SU-DHL-6 (cell line): ENCODE measurements at regions not wholly inside any gene's neighbourhood (a gene's known extent, or its start where the extent isn't known, plus 50 kb on each side); places are given as distances from the start of the nearest gene placed in this dataset.

Experiments used
- H2AFZ ChIP-seq: fragments of 200-600 bp; sonication (generic); 2 replicates; pipeline ENCODE4 v1.6.1; 2014; ENCODE audit warnings: low read depth, mild to moderate bottlenecking, moderate library complexity, mixed read lengths, antibody characterized with exemption, low read length; ENCODE audit not compliant: severe bottlenecking
- H3F3A ChIP-seq: fragments of 200-600 bp; shearing (Covaris generic); 2 replicates; pipeline ENCODE4 v1.6.0; 2016; ENCODE audit warnings: antibody characterized with exemption, mild to moderate bottlenecking; ENCODE audit not compliant: insufficient read depth
- H3K27ac ChIP-seq: fragments of 200-600 bp; sonication (generic); 2 replicates; pipeline ENCODE4 v1.5.1; 2016; ENCODE audit warnings: low read depth, mild to moderate bottlenecking, low read length, moderate library complexity, mixed read lengths
- H3K27me3 ChIP-seq: fragments of 200-600 bp; sonication (generic), shearing (Covaris generic); 2 replicates; pipeline ENCODE4 v1.6.0; 2014; ENCODE audit warnings: mild to moderate bottlenecking, low read length
- H3K36me3 ChIP-seq: fragments of 200-600 bp; sonication (generic); 2 replicates; pipeline ENCODE4 v1.6.1; 2014; ENCODE audit warnings: mild to moderate bottlenecking, low read length, mixed read lengths
- H3K4me2 ChIP-seq: fragments of 300-600, 200-600 bp; shearing (Covaris generic), sonication (generic); 2 replicates; pipeline ENCODE4 v1.6.0; 2014; ENCODE audit warnings: low read length, low read depth, mild to moderate bottlenecking; ENCODE audit not compliant: poor library complexity, severe bottlenecking
- H3K4me3 ChIP-seq: fragments of 200-600 bp; sonication (generic); 2 replicates; pipeline ENCODE4 v1.5.1; 2014; ENCODE audit warnings: antibody characterized with exemption, low read length, mild to moderate bottlenecking, mixed read lengths; ENCODE audit not compliant: insufficient read depth, poor library complexity, severe bottlenecking
- H3K79me2 ChIP-seq: fragments of 200-600 bp; sonication (generic); 2 replicates; pipeline ENCODE4 v1.6.1; 2014; ENCODE audit warnings: mild to moderate bottlenecking, low read length, moderate library complexity; ENCODE audit not compliant: insufficient read depth
- H3K9ac ChIP-seq: fragments of 200-600 bp; sonication (generic); 2 replicates; pipeline ENCODE4 v1.7.0; 2014; ENCODE audit warnings: mild to moderate bottlenecking, low read length
- H3K9me2 ChIP-seq: fragments of 200-600 bp; sonication (generic); replicated peaks from 2 replicates; pipeline ENCODE4 v1.6.1; 2014; ENCODE audit warnings: low read length; ENCODE audit not compliant: insufficient read depth
- H3K9me3 ChIP-seq: fragments of 200-600 bp; sonication (generic); 2 replicates; pipeline ENCODE4 v1.6.1; 2014; ENCODE audit warnings: low read length, mixed read lengths; ENCODE audit not compliant: insufficient read depth
- H4K20me1 ChIP-seq: fragments of 200-600 bp; sonication (generic); 2 replicates; pipeline ENCODE4 v1.6.1; 2014; ENCODE audit warnings: low read depth, mild to moderate bottlenecking, antibody characterized with exemption, low read length, moderate library complexity, mixed read lengths
- EZH2phosphoT487 ChIP-seq: fragments of 200-600 bp; sonication (generic), shearing (Covaris generic); conservative IDR thresholded peaks from 2 replicates; pipeline ENCODE4 v1.6.1; 2018; ENCODE audit warnings: mild to moderate bottlenecking, antibody characterized with exemption, low read length, moderate library complexity, mixed read lengths
- TF ChIP-seq, protein P1 (sequence below): fragments of 200-600 bp; sonication (generic); IDR thresholded peaks from one replicate; pipeline ENCODE4 v1.5.1; 2017; ENCODE audit warnings: antibody characterized with exemption, mild to moderate bottlenecking, low read length, moderate library complexity; ENCODE audit not compliant: insufficient read depth, poor library complexity, severe bottlenecking

GRCh38 chr2:105604938-105605337, 139.8 kb upstream of the NCK2 start:
- no peaks in the 10 kb centered on the region for H3K36me3 ChIP-seq
- no peaks in the 10 kb centered on the region for H4K20me1 ChIP-seq
- no peaks in the 10 kb centered on the region for H3K27me3 ChIP-seq
- no peaks in the 10 kb centered on the region for H3F3A ChIP-seq
- no peak overlapping the region for H3K9ac ChIP-seq
- H3K27ac ChIP-seq: no peak overlapping the region
- TF ChIP-seq, protein P1, sequence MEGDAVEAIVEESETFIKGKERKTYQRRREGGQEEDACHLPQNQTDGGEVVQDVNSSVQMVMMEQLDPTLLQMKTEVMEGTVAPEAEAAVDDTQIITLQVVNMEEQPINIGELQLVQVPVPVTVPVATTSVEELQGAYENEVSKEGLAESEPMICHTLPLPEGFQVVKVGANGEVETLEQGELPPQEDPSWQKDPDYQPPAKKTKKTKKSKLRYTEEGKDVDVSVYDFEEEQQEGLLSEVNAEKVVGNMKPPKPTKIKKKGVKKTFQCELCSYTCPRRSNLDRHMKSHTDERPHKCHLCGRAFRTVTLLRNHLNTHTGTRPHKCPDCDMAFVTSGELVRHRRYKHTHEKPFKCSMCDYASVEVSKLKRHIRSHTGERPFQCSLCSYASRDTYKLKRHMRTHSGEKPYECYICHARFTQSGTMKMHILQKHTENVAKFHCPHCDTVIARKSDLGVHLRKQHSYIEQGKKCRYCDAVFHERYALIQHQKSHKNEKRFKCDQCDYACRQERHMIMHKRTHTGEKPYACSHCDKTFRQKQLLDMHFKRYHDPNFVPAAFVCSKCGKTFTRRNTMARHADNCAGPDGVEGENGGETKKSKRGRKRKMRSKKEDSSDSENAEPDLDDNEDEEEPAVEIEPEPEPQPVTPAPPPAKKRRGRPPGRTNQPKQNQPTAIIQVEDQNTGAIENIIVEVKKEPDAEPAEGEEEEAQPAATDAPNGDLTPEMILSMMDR: no peak
- no peak for TF ChIP-seq EZH2phosphoT487
- no peaks in the 10 kb centered on the region for H3K9me3 ChIP-seq
- H3K4me3 ChIP-seq: no peak overlapping the region
- no peaks in the 10 kb centered on the region for H3K9me2 ChIP-seq
- no peak overlapping the region for H2AFZ ChIP-seq
- H3K4me2 ChIP-seq: no peak overlapping the region
- H3K79me2 ChIP-seq: no peaks in the 10 kb centered on the region

DNA sequence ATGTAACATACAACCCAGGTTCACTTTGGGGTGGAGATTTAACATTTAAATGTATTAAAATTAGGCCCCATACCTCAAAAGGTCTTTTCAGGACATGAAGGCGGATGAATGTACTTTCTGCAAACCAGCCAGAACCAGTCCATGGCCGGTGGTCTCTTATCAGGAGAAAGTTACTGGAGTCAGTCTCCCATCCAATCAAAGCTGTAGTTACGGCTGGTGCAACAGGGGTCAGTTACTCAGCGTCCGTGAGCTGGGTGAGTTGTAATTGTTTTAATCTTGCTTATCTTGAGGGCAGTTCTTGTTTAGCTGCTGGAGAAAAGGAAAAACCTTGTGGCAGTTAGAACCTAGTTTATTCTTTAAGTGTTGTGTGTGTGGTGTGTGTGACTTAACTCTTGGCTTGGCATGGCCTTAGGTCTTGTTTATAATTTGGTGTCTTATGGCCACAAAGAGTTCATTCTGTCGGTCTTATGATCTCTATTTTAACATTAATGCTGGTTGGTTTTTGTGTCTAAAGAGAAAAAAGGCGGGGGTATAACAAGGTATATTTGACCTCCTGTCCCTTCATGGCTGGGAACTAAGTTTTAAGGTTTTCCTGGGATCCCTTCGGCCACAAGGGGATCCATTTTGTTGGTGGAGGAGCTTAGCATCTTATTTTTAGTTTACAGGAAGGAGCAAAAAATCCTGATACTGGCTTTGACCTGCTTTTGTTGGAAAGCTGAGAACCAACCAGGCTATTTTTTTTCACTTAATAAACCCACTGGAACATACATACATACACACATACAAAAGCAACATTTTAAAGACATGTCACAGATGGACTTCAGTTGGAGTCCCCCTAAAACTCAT, 143.5 kb upstream of the NCK2 start:
- no peak overlapping the region for H3K27ac ChIP-seq
- no peak overlapping the region for H3K4me3 ChIP-seq
- H3K27me3 ChIP-seq: no peaks in the 10 kb centered on the region
- H3K36me3 ChIP-seq: no peaks in the 10 kb centered on the region
- no peaks in the 10 kb centered on the region for H4K20me1 ChIP-seq
- no peak overlapping the region for H3K4me2 ChIP-seq
- no peaks in the 10 kb centered on the region for H3K9me2 ChIP-seq
- TF ChIP-seq, protein P1: no peak
- TF ChIP-seq EZH2phosphoT487: no peak
- H3K9me3 ChIP-seq: no peaks in the 10 kb centered on the region
- no peak overlapping the region for H2AFZ ChIP-seq
- H3K9ac ChIP-seq: no peak overlapping the region
- no peaks in the 10 kb centered on the region for H3F3A ChIP-seq
- H3K79me2 ChIP-seq: no peaks in the 10 kb centered on the region

- Histone ChIP-seq H3K9me3 (no peaks in the 10 kb centered on the region), H3K9me2 (no peaks in the 10 kb centered on the region), H3F3A (no peaks in the 10 kb centered on the region), H3K36me3 (no peaks in the 10 kb centered on the region), H4K20me1 (no peaks in the 10 kb centered on the region), H2AFZ (no peak overlapping the region), H3K27me3 (no peaks in the 10 kb centered on the region), H3K9ac (no peak overlapping the region), H3K4me2 (no peak overlapping the region), H3K27ac (no peak overlapping the region), H3K4me3 (no peak overlapping the region), H3K79me2 (no peaks in the 10 kb centered on the region)
- TF ChIP-seq EZH2phosphoT487: no peak
- TF ChIP-seq, protein P1: no peak
Measured at GRCh38 chr2:105600602-105600948, 144.1 kb upstream of the NCK2 start.
